ENCODE measurements at regions not wholly inside any gene's neighbourhood (a gene's known extent, or its start where the extent isn't known, plus 50 kb on each side); places are given as distances from the start of the nearest gene placed in this dataset.

DNA sequence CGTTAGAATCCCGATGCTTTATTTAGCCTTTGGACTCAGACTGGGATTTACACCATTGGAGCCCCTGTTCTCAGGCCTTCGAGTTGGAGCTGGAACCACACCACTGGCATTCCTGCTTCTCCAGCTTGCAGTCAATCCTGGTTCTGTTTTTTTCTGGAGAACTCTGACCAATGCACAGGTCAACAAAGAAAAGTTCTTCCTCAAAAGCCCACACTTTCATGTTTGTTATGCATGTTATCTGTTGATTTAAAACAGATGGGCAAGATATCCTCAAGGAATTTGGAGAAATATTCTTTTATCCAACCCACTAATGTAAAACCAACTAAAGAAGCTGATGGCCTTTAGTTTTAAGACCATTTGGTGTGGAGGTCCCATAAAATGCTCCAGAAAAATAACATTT, 205.7 kb downstream of the ANKRD60 start:
- no peak for TF ChIP-seq POLR2A (IDR thresholded peaks at IDR 0.05; ENCODE audit: low read depth, low read length)
- TF ChIP-seq SPI1 (IDR thresholded peaks at IDR 0.05; ENCODE audit: low read depth, low read length): no peak
- no peak for TF ChIP-seq POLR2AphosphoS5 (IDR thresholded peaks at IDR 0.05; ENCODE audit: low read depth, low read length)
- TF ChIP-seq POU2F2 (IDR thresholded peaks at IDR 0.05; ENCODE audit: low read depth, low read length): no peak
- no peak for TF ChIP-seq TAF1 (IDR thresholded peaks at IDR 0.05; ENCODE audit: low read depth, low read length)

Measured in GM12891 (cell line).